Panc1 (cell line): ENCODE measurements at regions not wholly inside any gene's neighbourhood (a gene's known extent, or its start where the extent isn't known, plus 50 kb on each side); places are given as distances from the start of the nearest gene placed in this dataset.

Experiments
- ATAC-seq: fragments of 200-7000 bp; cut with Tn5 transposase; 2 replicates; pipeline ENCODE4 v1.9.1; 2020; ENCODE audit warnings: mild to moderate bottlenecking, moderate library complexity
- BruUV-seq: library from RNA; stranded (reverse); fragments of 400-500 nt; replicated peaks from 2 replicates; lab custom pipeline; 2021; lab: Mats Ljungman, UMichigan
- CTCF ChIA-PET: fragments of 300-600 bp; sonication (Branson Sonifier 250); formaldehyde crosslinking; loops from one replicate; lab custom pipeline; 2022; ENCODE audit warnings: antibody characterized with exemption; lab: Charles Lee
- POLR2A ChIA-PET: fragments of 300-600 bp; sonication (Branson Sonifier 250); formaldehyde crosslinking; loops from one replicate; lab custom pipeline; 2022; ENCODE audit warnings: antibody characterized with exemption; lab: Charles Lee
- DNase-seq: peaks from one replicate; pipeline ENCODE4 v3.0.0-alpha.2; 2010; ENCODE audit warnings: low read depth, low spot score
- H3K27ac ChIP-seq: 2 replicates; pipeline ENCODE4 v1.5.1; 2011; ENCODE audit warnings: mild to moderate bottlenecking, low read length, inconsistent platforms
- H3K27me3 ChIP-seq: fragments of 200-500 bp; sonication (Bioruptor generic); 2 replicates; pipeline ENCODE4 v1.6.0; 2014; ENCODE audit warnings: low read length, inconsistent platforms; ENCODE audit not compliant: control insufficient read depth, insufficient read depth
- H3K36me3 ChIP-seq: fragments of 200-500 bp; sonication (Bioruptor generic); 2 replicates; pipeline ENCODE4 v1.5.1; 2014; ENCODE audit warnings: inconsistent platforms, mild to moderate bottlenecking, low read length, moderate library complexity; ENCODE audit not compliant: control insufficient read depth, insufficient read depth
- H3K4me1 ChIP-seq: 2 replicates; pipeline ENCODE4 v1.5.1; 2011; ENCODE audit warnings: inconsistent platforms, mild to moderate bottlenecking, low read length, moderate library complexity; ENCODE audit not compliant: control insufficient read depth, insufficient read depth
- H3K4me3 ChIP-seq, 2 experiments: 2 replicates each; pipeline ENCODE4 v1.5.1; 2011 to 2012; ENCODE audit warnings: low read depth in 2 of 2, low read length in 2 of 2, mild to moderate bottlenecking in 2 of 2, inconsistent platforms in 1 of 2, moderate library complexity in 1 of 2
- H3K9me3 ChIP-seq: fragments of 200-500 bp; sonication (Bioruptor generic); 2 replicates; pipeline ENCODE4 v1.5.1; 2014; ENCODE audit warnings: low read depth, mild to moderate bottlenecking, inconsistent platforms, low read length, moderate library complexity; ENCODE audit not compliant: control insufficient read depth, insufficient read depth
- CTCF ChIP-seq: fragments of 450-650 bp; IDR thresholded peaks from 2 replicates; pipeline ENCODE4 v1.5.1; 2017; ENCODE audit warnings: mild to moderate bottlenecking
- POLR2AphosphoS5 ChIP-seq: IDR thresholded peaks from 2 replicates; pipeline ENCODE4 v1.6.1; 2012; ENCODE audit warnings: mild to moderate bottlenecking, low read depth, low read length, moderate library complexity
- SIN3A ChIP-seq: IDR thresholded peaks from 2 replicates; pipeline ENCODE4 v1.6.1; 2012; ENCODE audit warnings: low read depth, mild to moderate bottlenecking, low read length, moderate library complexity, borderline replicate concordance; ENCODE audit not compliant: insufficient read depth
- TCF7L2 ChIP-seq: IDR thresholded peaks from 2 replicates; pipeline ENCODE4 v1.6.1; 2011; ENCODE audit warnings: mild to moderate bottlenecking, low read depth, low read length, inconsistent platforms
- in situ Hi-C: cut with HindIII; loops from 2 replicates; pipeline ENCODE4 v1.10.0; 2016; ENCODE audit warnings: low sequenced_read_pairs, low pct_unique_long_range_greater_than_20kb
- intact Hi-C: fragments of 100-400 bp; cut with micrococcal nuclease; formaldehyde crosslinking; loops from one replicate; pipeline ENCODE4 v1.10.0; 2022; ENCODE audit not compliant: unreplicated experiment
- TF ChIP-seq, protein P1 (sequence below), 2 experiments: IDR thresholded peaks; 2 replicates each; pipeline ENCODE4 v1.6.1; 2011 to 2012; ENCODE audit warnings: low read depth in 2 of 2, control low read depth in 1 of 2, low read length in 1 of 2, mild to moderate bottlenecking in 1 of 2, moderate library complexity in 1 of 2; ENCODE audit not compliant: insufficient read depth in 1 of 2

DNA sequence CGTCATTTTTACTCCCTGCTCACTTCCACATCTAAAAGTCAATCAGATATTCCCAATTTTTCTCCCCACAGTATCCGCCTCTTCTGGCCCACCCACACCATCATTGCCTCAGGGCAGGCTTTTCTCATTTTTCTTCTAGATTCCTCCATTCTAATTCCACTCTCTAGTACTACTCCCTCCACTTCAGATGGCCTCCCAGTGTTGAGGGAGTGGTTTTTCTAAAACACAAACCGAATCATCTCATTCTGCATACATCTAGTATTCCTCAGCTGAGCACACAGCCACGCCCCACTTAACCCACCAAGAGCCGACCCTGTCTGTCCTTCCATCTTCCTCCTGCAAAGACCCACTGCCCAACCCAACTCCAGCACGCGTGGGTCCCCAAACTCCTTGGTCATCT, 314.9 kb upstream of the NPVF start:
- Histone ChIP-seq H3K4me1 (no peaks in the 10 kb centered on the region), H3K36me3 (no peaks in the 10 kb centered on the region), H3K27me3 (peaks cover 17% of the 10 kb centered on the region), H3K4me3 (no peak overlapping the region), H3K9me3 (no peaks in the 10 kb centered on the region), H3K27ac (no peak overlapping the region)
- intact Hi-C loops: no loop called here
- BruUV-seq: no TSS peak
- POLR2A ChIA-PET: no interaction called here
- no peak for ATAC-seq
- DNase-seq: no peak
- CTCF ChIA-PET: interaction anchor here (0.7 kb wide), 1 partner anchor 11 kb away, joined by 5 read pairs; no protein-coding TSS in a partner anchor
- TF ChIP-seq CTCF: no peak
- no peak for TF ChIP-seq POLR2AphosphoS5
- TF ChIP-seq TCF7L2: no peak
- TF ChIP-seq, protein P1, sequence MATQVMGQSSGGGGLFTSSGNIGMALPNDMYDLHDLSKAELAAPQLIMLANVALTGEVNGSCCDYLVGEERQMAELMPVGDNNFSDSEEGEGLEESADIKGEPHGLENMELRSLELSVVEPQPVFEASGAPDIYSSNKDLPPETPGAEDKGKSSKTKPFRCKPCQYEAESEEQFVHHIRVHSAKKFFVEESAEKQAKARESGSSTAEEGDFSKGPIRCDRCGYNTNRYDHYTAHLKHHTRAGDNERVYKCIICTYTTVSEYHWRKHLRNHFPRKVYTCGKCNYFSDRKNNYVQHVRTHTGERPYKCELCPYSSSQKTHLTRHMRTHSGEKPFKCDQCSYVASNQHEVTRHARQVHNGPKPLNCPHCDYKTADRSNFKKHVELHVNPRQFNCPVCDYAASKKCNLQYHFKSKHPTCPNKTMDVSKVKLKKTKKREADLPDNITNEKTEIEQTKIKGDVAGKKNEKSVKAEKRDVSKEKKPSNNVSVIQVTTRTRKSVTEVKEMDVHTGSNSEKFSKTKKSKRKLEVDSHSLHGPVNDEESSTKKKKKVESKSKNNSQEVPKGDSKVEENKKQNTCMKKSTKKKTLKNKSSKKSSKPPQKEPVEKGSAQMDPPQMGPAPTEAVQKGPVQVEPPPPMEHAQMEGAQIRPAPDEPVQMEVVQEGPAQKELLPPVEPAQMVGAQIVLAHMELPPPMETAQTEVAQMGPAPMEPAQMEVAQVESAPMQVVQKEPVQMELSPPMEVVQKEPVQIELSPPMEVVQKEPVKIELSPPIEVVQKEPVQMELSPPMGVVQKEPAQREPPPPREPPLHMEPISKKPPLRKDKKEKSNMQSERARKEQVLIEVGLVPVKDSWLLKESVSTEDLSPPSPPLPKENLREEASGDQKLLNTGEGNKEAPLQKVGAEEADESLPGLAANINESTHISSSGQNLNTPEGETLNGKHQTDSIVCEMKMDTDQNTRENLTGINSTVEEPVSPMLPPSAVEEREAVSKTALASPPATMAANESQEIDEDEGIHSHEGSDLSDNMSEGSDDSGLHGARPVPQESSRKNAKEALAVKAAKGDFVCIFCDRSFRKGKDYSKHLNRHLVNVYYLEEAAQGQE (IDR thresholded peaks at IDR 0.05; ENCODE audit: insufficient read depth in 1 of 2, low read depth in 2 of 2, low read length in 1 of 2): no peak
- TF ChIP-seq SIN3A: no peak
- in situ Hi-C loops: no loop called here

GRCh38 chr7:25543798-25544197, 315.5 kb upstream of the NPVF start:
- no peaks in the 10 kb centered on the region for H3K4me1 ChIP-seq
- H3K27ac ChIP-seq: no peak overlapping the region
- no peaks in the 10 kb centered on the region for H3K9me3 ChIP-seq
- in situ Hi-C loops (no loop called here), intact Hi-C loops (no loop called here)
- no peak for TF ChIP-seq POLR2AphosphoS5
- TF ChIP-seq CTCF: no peak
- TF ChIP-seq TCF7L2: no peak
- TF ChIP-seq SIN3A: no peak
- TF ChIP-seq, protein P1 (IDR thresholded peaks at IDR 0.05; ENCODE audit: insufficient read depth in 1 of 2, low read depth in 2 of 2, low read length in 1 of 2): no peak
- H3K36me3 ChIP-seq: no peaks in the 10 kb centered on the region
- no peak for DNase-seq
- BruUV-seq: no TSS peak
- no peak overlapping the region for H3K4me3 ChIP-seq
- H3K27me3 ChIP-seq: peaks cover 20% of the 10 kb centered on the region
- POLR2A ChIA-PET: interaction anchor here (0.6 kb wide), 1 partner anchor 137 kb away, joined by 3 read pairs; no protein-coding TSS in a partner anchor
- CTCF ChIA-PET: interaction anchor here (0.7 kb wide), 1 partner anchor 12 kb away, joined by 5 read pairs; no protein-coding TSS in a partner anchor
- no peak for ATAC-seq
